ENCODE measurements at regions not wholly inside any gene's neighbourhood (a gene's known extent, or its start where the extent isn't known, plus 50 kb on each side); places are given as distances from the start of the nearest gene placed in this dataset.

- no peak for DNase-seq
Observed at GRCh38 chr15:95160316-95160715, 929.0 kb downstream of the MCTP2 start.

GRCh38 chr15:95162069-95162468 lies 930.7 kb downstream of the MCTP2 start:
- DNase-seq = no peak

- DNase-seq = no peak
Observed at GRCh38 chr15:95162531-95162930, 931.2 kb downstream of the MCTP2 start.

DNA sequence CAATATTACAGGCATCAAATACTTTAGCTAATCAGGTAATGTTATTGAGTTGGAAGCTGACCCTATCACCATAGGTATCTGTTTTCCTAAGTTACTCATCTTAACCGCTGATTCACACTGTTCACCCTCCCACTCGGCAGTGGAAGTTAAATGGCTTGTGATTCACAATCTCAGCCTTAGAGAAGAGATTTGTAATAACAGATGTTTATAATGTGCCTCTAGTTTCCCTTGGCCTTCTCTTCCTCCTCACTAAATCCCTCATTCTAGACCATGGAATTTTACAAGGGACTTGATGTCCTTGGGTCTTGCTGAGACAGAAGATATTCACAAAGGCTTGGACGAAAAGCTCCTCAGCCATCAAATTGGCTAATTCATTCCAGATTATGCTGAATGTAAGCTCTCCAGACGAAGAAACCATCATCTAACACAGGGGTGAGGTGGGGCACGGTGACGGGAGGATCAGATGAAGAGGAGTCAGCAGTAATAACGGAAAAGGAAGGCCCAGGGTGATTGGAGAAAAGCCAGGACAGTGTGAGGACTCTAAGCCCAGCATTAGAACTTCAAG lies 931.7 kb downstream of the MCTP2 start:
- no peak for DNase-seq

GRCh38 chr15:95168152-95168551 lies 936.8 kb downstream of the MCTP2 start:
- no peak for DNase-seq

GRCh38 chr15:95168951-95169431 lies 937.6 kb downstream of the MCTP2 start:
- DNase-seq = no peak

DNA sequence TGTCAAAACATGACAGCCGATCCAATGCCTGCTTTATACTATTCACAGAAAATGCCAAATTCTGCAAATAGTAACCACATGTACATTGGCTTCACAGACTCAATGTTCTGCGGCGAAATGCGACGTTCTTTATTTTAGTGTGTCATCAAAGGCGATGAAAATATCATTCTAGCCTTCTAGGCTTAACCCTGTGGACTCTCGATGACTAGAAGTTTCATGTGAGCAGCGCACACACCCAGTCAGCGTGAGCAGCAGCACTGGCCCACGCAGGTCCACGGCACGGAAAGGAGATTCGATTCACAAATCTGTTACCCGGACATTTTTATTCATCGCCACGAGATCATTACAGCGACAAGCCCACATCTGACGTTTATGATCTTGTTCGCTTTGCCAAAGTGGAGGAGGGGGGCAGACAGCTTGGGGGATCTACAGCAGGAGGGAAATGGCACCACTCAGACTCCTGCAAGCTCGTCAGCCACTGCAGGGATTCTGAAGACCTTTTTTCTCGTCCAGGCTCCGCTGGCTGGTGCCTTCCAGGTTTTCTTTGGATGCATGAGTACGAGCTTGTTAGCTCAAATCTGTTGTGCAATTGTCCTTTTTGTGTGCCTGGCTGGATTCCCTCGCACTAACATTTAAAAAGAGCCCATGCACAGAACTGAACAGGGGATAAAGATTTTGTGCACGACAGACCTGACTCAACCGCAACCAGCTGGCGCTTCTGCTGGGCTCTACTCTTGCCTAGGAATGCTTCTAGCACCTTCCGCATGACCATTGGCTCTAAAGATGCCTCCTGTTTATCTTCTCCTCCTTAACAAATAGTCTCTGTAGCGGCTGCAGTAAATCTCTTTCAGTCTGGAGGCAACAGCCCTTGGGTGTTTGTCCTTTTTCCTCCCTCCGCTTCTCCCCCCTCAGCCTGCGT lies 938.4 kb downstream of the MCTP2 start:
- DNase-seq = no peak

- no peak for DNase-seq
Observed at GRCh38 chr15:95170561-95171380, 939.4 kb downstream of the MCTP2 start.

DNA sequence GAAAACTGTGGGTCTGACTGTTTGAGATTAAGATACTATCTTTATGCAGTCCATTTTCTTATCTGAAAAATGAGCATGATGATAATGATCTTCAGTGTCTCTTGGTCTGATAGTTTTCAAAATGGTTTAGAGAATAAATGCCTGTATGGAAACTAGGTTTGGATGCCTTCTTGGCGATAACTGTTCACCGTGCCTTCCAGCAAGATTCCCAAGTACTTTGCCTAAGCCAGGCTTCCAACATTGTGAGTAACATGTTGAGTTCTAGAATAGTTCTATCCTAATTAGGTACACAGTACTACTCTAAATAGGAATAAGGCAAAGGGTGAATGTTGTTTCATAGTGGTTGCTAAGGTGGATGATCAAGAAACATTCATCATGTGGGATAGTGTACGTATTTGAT lies 940.2 kb downstream of the MCTP2 start:
- DNase-seq = no peak

DNA sequence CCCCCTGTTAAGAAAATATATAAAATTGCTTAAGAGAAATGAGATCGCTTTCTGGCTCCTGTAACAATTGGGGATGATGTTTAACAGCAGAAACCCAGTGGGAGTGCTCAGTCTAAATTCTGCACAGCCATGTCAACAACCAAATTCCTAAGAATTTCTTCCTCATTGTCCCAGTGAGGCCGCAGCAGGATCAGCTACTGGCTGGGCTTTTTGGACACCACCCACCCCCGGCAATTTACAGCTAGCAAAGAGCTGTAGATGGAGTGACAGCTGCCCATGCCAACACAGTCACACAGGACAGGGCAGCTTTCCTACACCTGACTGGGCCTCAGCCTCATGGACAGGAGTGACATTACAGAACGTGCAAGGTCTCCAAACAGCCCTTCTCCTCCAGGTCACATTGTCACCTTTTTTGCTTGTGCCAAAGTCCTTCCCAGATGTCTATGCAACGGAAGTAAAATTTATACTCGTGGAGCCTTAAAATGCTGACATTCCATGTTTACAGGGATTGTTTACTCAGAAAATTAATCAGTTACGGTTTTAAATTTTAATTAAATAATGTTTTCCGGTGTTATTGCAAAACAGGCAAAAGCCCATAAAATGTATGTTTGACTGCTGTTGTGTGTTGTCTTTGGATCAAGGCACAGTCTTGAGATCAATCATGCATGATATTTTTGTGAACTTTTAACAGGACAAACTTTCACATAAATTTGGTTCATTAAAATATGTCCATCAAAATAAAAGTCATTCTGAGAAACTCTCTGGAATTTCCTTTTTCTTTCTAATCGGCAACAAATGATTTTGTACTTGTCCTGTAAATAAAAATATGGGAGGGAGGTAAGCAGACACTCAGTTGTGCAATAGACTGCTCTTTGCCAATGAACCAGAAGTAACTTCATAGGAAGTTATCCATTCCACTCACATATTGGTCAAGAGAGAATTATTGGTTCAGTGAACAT lies 943.2 kb downstream of the MCTP2 start:
- DNase-seq = no peak

- DNase-seq = no peak
Observed at GRCh38 chr15:95175914-95176658, 944.7 kb downstream of the MCTP2 start.

- DNase-seq = no peak
Observed at GRCh38 chr15:95176794-95177577, 945.6 kb downstream of the MCTP2 start.

DNA sequence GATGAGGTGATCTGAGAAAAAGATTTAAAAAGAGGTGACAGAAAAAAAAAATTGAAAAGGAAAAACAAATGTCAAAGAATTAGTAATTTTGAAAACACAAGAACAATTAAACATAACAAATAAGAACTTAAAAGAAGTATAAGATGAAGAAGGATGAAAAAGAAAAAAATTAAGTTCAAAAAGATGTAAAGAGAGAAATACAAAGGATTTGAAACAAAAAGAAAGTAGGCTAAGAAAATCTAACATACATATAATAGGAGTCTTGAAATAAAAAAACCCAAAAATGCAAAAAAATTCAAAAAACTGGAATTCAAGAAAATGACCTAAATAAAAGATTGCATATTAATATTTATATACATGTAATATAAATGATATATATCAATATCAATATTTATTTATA lies 949.2 kb downstream of the MCTP2 start:
- no peak for DNase-seq

- DNase-seq = no peak
Observed at GRCh38 chr15:95182091-95182490, 950.7 kb downstream of the MCTP2 start.

GRCh38 chr15:95192923-95193322 lies 961.6 kb downstream of the MCTP2 start:
- no peak for DNase-seq

- DNase-seq = no peak
Observed at GRCh38 chr15:95194746-95195145, 963.4 kb downstream of the MCTP2 start.

DNA sequence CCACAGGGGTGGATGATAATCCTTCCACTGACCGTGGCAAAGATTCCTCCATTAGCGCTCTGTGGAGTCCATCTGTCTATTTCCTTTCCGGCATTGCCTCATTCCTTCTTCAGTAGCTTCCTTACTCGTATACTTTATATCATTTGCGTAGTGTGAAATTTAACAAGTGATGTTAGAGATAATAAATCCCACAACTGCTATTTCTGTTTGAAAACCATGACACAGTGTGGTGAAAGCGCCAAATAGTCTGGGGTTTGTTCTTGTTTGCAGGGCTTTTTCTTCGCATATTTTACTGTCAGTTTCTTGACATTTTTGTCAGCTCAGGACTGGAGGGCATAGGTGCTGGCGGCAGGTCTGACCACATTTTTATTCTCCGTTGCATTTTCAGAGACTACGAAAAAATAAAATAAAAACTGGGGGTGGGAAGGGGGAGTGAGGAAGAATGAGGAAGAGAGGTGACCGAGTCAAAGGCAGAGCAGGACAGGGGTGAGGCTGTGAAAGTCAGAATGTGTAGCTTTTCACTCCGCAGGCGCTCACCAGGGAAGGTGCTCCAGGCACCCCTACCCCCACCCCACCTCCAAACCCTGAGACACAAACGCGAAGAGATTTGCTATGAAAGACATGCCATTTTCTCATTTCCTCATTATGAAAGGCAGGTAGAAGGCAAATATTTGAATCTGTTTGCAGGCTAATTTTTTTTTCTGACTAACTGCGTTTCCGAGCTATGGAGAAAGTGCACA lies 965.0 kb downstream of the MCTP2 start:
- DNase-seq = no peak

- no peak for DNase-seq
Observed at GRCh38 chr15:95202569-95203349, 971.4 kb downstream of the MCTP2 start.

DNA sequence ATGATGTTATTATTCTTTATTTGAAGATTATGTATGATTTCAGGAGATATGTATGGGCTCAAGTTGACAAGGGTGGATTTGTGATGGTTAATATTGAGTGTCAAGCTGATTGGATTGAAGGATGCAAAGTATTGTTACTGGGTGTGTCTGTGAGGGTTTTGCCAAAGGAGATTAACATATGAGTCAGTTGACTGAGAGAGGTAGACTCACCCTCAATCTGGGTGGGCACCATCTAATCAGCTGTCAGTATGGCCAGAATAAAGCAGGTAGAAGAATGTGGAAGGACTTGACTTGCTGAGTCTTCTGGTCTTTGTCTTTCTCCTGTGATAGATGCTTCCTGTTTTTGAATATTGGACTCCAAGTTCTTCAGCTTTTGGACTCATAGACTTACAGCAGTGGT lies 973.7 kb downstream of the MCTP2 start:
- no peak for DNase-seq

All from SHP77 (cell line).